ENCODE measurements at regions not wholly inside any gene's neighbourhood (a gene's known extent, or its start where the extent isn't known, plus 50 kb on each side); places are given as distances from the start of the nearest gene placed in this dataset.

DNA sequence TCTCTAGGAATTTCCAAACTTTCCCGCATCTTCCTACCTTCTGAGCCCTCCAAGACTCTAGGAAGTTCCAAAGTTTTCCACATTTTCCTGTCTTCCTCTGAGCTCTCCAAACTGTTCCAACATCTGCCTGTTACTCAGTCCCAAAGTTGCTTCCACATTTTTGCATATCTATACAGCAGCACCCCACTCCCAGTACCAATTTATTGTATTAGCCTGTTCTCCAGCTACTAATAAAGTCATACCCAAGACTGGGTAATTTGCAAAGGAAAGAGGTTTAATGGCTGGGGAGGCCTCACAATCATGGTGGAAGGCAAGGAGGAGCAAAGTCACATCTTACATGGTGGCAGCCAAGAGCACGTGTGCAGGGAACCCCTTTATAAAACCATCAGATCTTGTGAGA lies 82.9 kb upstream of the DSCAM start:
- Histone ChIP-seq H3K36me3 (ENCODE audit: control insufficient read depth, low read length) (no peaks in the 10 kb centered on the region), H3K4me2 (ENCODE audit: low read length) (no peak overlapping the region), H3K79me2 (ENCODE audit: control insufficient read depth, low read length) (no peaks in the 10 kb centered on the region), H3K27ac (ENCODE audit: low read depth, low read length) (no peak overlapping the region), H3K9me3 (ENCODE audit: control insufficient read depth, insufficient read depth, low read length) (peaks cover 15% of the 10 kb centered on the region; the same call in 1 of the 2 replicates), H3K9me2 (replicated peaks; ENCODE audit: control insufficient read depth, low read length) (no peaks in the 10 kb centered on the region), H3K27me3 (ENCODE audit: control insufficient read depth, low read length) (no peaks in the 10 kb centered on the region), H3F3A (ENCODE audit: control insufficient read depth, insufficient read depth) (no peaks in the 10 kb centered on the region), H4K20me1 (ENCODE audit: control insufficient read depth, insufficient read depth, low read depth, low read length) (no peaks in the 10 kb centered on the region), H3K4me1 (ENCODE audit: control insufficient read depth, low read length) (no peaks in the 10 kb centered on the region), H3K4me3 (ENCODE audit: low read length) (no peak overlapping the region)
- TF ChIP-seq, protein P1, sequence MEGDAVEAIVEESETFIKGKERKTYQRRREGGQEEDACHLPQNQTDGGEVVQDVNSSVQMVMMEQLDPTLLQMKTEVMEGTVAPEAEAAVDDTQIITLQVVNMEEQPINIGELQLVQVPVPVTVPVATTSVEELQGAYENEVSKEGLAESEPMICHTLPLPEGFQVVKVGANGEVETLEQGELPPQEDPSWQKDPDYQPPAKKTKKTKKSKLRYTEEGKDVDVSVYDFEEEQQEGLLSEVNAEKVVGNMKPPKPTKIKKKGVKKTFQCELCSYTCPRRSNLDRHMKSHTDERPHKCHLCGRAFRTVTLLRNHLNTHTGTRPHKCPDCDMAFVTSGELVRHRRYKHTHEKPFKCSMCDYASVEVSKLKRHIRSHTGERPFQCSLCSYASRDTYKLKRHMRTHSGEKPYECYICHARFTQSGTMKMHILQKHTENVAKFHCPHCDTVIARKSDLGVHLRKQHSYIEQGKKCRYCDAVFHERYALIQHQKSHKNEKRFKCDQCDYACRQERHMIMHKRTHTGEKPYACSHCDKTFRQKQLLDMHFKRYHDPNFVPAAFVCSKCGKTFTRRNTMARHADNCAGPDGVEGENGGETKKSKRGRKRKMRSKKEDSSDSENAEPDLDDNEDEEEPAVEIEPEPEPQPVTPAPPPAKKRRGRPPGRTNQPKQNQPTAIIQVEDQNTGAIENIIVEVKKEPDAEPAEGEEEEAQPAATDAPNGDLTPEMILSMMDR (IDR thresholded peaks at IDR 0.05; ENCODE audit: low read depth, low read length, poor library complexity, severe bottlenecking) = no peak
- no peak for TF ChIP-seq EZH2phosphoT487 (IDR thresholded peaks at IDR 0.05; ENCODE audit: borderline replicate concordance, low read length)

DNA sequence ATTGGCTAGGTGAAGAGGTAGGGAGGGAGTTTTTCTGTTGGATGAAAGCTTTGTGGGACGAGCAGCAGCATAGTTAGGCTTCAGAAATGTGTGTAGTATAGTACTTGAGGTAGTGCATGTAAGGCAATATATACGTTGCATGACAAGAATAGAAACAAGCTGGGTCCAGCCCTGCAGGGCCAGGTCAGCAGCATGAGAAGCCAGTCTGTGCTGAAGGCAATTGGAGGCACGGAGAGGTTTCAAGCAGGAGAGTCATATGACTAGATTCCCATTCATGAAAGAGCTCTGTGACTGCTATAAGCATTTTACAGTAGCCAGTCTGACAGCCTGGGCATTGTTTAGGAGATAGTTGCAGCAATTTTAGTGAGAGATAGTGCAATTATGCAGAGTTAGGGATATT lies 84.2 kb upstream of the DSCAM start:
- no peaks in the 10 kb centered on the region for H4K20me1 ChIP-seq (ENCODE audit: control insufficient read depth, insufficient read depth, low read depth, low read length)
- no peaks in the 10 kb centered on the region for H3K36me3 ChIP-seq (ENCODE audit: control insufficient read depth, low read length)
- TF ChIP-seq EZH2phosphoT487 (IDR thresholded peaks at IDR 0.05; ENCODE audit: borderline replicate concordance, low read length) = no peak
- TF ChIP-seq, protein P1 (IDR thresholded peaks at IDR 0.05; ENCODE audit: low read depth, low read length, poor library complexity, severe bottlenecking) = no peak
- H3K9me2 ChIP-seq (replicated peaks; ENCODE audit: control insufficient read depth, low read length) = no peaks in the 10 kb centered on the region
- H3K4me2 ChIP-seq (ENCODE audit: low read length) = no peak overlapping the region
- no peaks in the 10 kb centered on the region for H3F3A ChIP-seq (ENCODE audit: control insufficient read depth, insufficient read depth)
- no peaks in the 10 kb centered on the region for H3K79me2 ChIP-seq (ENCODE audit: control insufficient read depth, low read length)
- peaks cover 15% of the 10 kb centered on the region; the same call in 1 of the 2 replicates for H3K9me3 ChIP-seq (ENCODE audit: control insufficient read depth, insufficient read depth, low read length)
- no peak overlapping the region for H3K27ac ChIP-seq (ENCODE audit: low read depth, low read length)
- no peaks in the 10 kb centered on the region for H3K27me3 ChIP-seq (ENCODE audit: control insufficient read depth, low read length)
- H3K4me3 ChIP-seq (ENCODE audit: low read length) = no peak overlapping the region
- no peaks in the 10 kb centered on the region for H3K4me1 ChIP-seq (ENCODE audit: control insufficient read depth, low read length)

DNA sequence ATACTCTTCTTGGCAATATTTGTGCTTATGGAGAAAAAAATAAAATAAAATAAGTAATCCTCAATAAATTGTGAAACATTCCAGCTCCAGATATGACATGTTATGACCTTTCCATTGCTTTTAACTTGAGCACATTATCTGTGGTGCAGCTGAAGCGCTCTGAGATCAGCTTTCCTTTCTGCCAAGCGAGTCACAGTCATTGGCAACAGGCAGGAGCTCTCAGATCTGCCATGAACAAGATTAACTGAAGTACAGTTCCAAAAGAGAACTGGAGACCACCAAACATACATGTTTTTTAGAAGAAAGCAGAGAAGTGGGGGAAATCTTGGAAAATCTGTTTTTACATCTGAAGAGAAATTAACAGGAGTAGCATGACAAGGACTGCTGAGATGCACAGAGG lies 89.2 kb upstream of the DSCAM start:
- no peaks in the 10 kb centered on the region for H3K4me1 ChIP-seq (ENCODE audit: control insufficient read depth, low read length)
- peaks cover 4% of the 10 kb centered on the region; the same call in 1 of the 2 replicates for H3K9me3 ChIP-seq (ENCODE audit: control insufficient read depth, insufficient read depth, low read length)
- H3K79me2 ChIP-seq (ENCODE audit: control insufficient read depth, low read length) = no peaks in the 10 kb centered on the region
- no peaks in the 10 kb centered on the region for H3K36me3 ChIP-seq (ENCODE audit: control insufficient read depth, low read length)
- TF ChIP-seq, protein P1 (IDR thresholded peaks at IDR 0.05; ENCODE audit: low read depth, low read length, poor library complexity, severe bottlenecking) = no peak
- TF ChIP-seq EZH2phosphoT487 (IDR thresholded peaks at IDR 0.05; ENCODE audit: borderline replicate concordance, low read length) = no peak
- no peaks in the 10 kb centered on the region for H4K20me1 ChIP-seq (ENCODE audit: control insufficient read depth, insufficient read depth, low read depth, low read length)
- H3K27ac ChIP-seq (ENCODE audit: low read depth, low read length) = no peak overlapping the region
- no peaks in the 10 kb centered on the region for H3F3A ChIP-seq (ENCODE audit: control insufficient read depth, insufficient read depth)
- H3K4me3 ChIP-seq (ENCODE audit: low read length) = no peak overlapping the region
- H3K9me2 ChIP-seq (replicated peaks; ENCODE audit: control insufficient read depth, low read length) = no peaks in the 10 kb centered on the region
- H3K4me2 ChIP-seq (ENCODE audit: low read length) = no peak overlapping the region
- no peaks in the 10 kb centered on the region for H3K27me3 ChIP-seq (ENCODE audit: control insufficient read depth, low read length)

Data from DOHH2 (cell line).